ENCODE measurements at regions not wholly inside any gene's neighbourhood (a gene's known extent, or its start where the extent isn't known, plus 50 kb on each side); places are given as distances from the start of the nearest gene placed in this dataset.

DNA sequence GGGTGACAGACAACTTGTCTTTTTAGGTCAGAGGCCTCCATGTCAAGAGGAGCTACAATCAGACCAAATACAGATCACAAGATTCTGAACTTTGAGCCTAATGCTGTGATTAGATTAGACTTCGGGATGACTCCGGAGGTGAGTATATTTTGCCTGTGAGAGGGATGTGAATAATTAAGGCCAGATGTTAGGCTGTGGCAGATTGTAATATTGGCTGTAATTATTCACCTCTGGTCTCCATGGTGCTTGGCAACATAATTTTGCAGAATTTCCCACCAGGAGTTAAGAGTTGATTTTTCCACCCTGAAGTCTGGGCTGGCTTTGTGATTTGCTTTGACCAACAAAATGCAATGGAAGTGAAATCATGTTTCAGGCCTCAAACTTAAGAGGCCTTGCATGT lies 108.2 kb upstream of the CWC22 start:
- no peak for TF ChIP-seq EZH2 (IDR thresholded peaks at IDR 0.05; ENCODE audit: borderline replicate concordance, low read depth, low read length, poor library complexity, severe bottlenecking)
- TF ChIP-seq, protein P1, sequence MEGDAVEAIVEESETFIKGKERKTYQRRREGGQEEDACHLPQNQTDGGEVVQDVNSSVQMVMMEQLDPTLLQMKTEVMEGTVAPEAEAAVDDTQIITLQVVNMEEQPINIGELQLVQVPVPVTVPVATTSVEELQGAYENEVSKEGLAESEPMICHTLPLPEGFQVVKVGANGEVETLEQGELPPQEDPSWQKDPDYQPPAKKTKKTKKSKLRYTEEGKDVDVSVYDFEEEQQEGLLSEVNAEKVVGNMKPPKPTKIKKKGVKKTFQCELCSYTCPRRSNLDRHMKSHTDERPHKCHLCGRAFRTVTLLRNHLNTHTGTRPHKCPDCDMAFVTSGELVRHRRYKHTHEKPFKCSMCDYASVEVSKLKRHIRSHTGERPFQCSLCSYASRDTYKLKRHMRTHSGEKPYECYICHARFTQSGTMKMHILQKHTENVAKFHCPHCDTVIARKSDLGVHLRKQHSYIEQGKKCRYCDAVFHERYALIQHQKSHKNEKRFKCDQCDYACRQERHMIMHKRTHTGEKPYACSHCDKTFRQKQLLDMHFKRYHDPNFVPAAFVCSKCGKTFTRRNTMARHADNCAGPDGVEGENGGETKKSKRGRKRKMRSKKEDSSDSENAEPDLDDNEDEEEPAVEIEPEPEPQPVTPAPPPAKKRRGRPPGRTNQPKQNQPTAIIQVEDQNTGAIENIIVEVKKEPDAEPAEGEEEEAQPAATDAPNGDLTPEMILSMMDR (conservative IDR thresholded peaks at IDR 0.05; ENCODE audit: low read depth, low read length) = no peak

All from A673 (cell line).